CD8-positive, alpha-beta memory T cell (primary cell): ENCODE measurements at regions not wholly inside any gene's neighbourhood (a gene's known extent, or its start where the extent isn't known, plus 50 kb on each side); places are given as distances from the start of the nearest gene placed in this dataset.

Experiments
- CTCF ChIA-PET: fragments of 350-600 bp; sonication (Branson Sonifier 250); formaldehyde crosslinking; loops from one replicate; lab custom pipeline; 2021; ENCODE audit warnings: antibody characterized with exemption; lab: Charles Lee
- POLR2A ChIA-PET: fragments of 350-600 bp; sonication (Branson Sonifier 250); formaldehyde crosslinking; loops from one replicate; lab custom pipeline; 2021; ENCODE audit warnings: antibody characterized with exemption; lab: Charles Lee
- DNase-seq, 5 donors: peaks; one replicate each; pipeline versions ENCODE4 v3.0.0 to v3.0.0-alpha.2; 2020 to 2022; ENCODE audit warnings: mixed read lengths in 1 of 5
- H3K27ac ChIP-seq: one replicate; pipeline ENCODE4 v1.7.0; 2013; ENCODE audit warnings: low read depth, mild to moderate bottlenecking, low read length, moderate library complexity
- H3K27me3 ChIP-seq: 2 replicates; pipeline ENCODE4 v1.7.0; 2013; ENCODE audit warnings: low read length, mild to moderate bottlenecking; ENCODE audit not compliant: insufficient read depth, poor library complexity, severe bottlenecking
- H3K36me3 ChIP-seq: 2 replicates; pipeline ENCODE4 v1.7.0; 2013; ENCODE audit warnings: mild to moderate bottlenecking, low read length, moderate library complexity; ENCODE audit not compliant: insufficient read depth
- H3K4me1 ChIP-seq: 2 replicates; pipeline ENCODE4 v1.7.0; 2013; ENCODE audit warnings: mild to moderate bottlenecking, low read length, moderate library complexity; ENCODE audit not compliant: insufficient read depth
- H3K4me3 ChIP-seq: 2 replicates; pipeline ENCODE4 v1.7.0; 2013; ENCODE audit warnings: mild to moderate bottlenecking, low read length
- H3K9me3 ChIP-seq: 2 replicates; pipeline ENCODE4 v1.7.0; 2013; ENCODE audit warnings: mild to moderate bottlenecking, low read length
- H3K27ac Mint-ChIP-seq, 8 donors: one replicate each; pipeline ENCODE4 v1.8.0; 2020 to 2021; ENCODE audit warnings: mixed read lengths in 8 of 8, mild to moderate bottlenecking in 6 of 8, inconsistent platforms in 3 of 8, moderate library complexity in 3 of 8
- H3K27me3 Mint-ChIP-seq, 2 donors: one replicate each; pipeline ENCODE4 v1.8.0; 2020 to 2021; ENCODE audit warnings: mixed read lengths in 2 of 2, mild to moderate bottlenecking in 1 of 2, moderate library complexity in 1 of 2
- H3K36me3 Mint-ChIP-seq, 3 donors: one replicate each; pipeline ENCODE4 v1.8.0; 2020 to 2021; ENCODE audit warnings: mixed read lengths in 3 of 3, inconsistent platforms in 1 of 3, mild to moderate bottlenecking in 1 of 3
- H3K4me1 Mint-ChIP-seq, 3 donors: one replicate each; pipeline ENCODE4 v1.8.0; 2020 to 2021; ENCODE audit warnings: mixed read lengths in 3 of 3, inconsistent platforms in 1 of 3, mild to moderate bottlenecking in 1 of 3
- H3K4me3 Mint-ChIP-seq, 7 donors: one replicate each; pipeline ENCODE4 v1.8.0; 2020 to 2021; ENCODE audit warnings: mixed read lengths in 7 of 7, mild to moderate bottlenecking in 6 of 7, moderate library complexity in 4 of 7, inconsistent platforms in 2 of 7
- H3K9me3 Mint-ChIP-seq, 5 donors: one replicate each; pipeline ENCODE4 v1.8.0; 2020 to 2022; ENCODE audit warnings: mixed read lengths in 5 of 5, mild to moderate bottlenecking in 3 of 5, moderate library complexity in 2 of 5, inconsistent platforms in 1 of 5

DNA sequence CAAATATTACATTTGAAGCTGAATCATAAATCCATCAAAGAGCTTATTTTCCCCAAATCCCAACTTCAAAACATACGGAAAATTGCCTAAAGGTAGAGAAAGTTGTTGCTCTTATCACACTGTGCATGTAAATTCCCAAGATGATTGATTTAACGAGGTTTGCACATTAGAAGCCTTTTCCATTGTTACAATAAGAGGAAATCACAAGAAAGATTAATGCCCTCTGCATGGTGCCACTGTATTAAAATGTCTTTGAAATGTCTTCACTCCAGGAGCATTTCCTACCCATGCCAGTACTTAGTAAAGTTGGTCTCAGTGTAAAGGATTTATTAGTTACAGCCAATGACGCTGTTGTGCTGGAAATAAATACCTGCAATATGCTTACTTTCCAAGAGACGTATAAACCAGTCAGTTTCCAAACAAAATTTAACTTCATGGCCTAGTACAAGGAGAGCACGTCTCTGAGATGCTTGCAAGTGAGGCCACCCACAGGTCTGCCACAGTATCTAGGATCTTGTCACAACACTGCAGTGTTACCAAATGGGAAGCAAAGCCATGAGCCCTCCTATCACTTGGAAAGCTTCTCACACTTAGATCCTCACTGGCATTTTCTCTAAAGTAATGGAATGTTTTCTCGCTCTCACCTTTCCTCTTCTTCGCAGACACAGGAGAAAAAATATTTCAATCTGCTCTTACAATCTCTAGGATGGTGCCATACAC, 112.4 kb downstream of the CETN3 start:
- Mint-ChIP-seq H3K4me3 (no peak overlapping the region), H3K4me1 (no peaks in the 10 kb centered on the region), H3K36me3 (no peaks in the 10 kb centered on the region), H3K27me3 (peaks cover 3 to 14% of the 10 kb centered on the region in 2 donors), H3K9me3 (peaks cover 0 to 2% (median 0%) of the 10 kb centered on the region in 5 donors), H3K27ac (no peak overlapping the region)
- Histone ChIP-seq H3K4me1 (no peaks in the 10 kb centered on the region), H3K9me3 (no peaks in the 10 kb centered on the region), H3K36me3 (no peaks in the 10 kb centered on the region), H3K27me3 (no peaks in the 10 kb centered on the region), H3K4me3 (no peak overlapping the region), H3K27ac (no peak overlapping the region)
- CTCF ChIA-PET: no interaction called here
- no peak for DNase-seq
- POLR2A ChIA-PET: no interaction called here

DNA sequence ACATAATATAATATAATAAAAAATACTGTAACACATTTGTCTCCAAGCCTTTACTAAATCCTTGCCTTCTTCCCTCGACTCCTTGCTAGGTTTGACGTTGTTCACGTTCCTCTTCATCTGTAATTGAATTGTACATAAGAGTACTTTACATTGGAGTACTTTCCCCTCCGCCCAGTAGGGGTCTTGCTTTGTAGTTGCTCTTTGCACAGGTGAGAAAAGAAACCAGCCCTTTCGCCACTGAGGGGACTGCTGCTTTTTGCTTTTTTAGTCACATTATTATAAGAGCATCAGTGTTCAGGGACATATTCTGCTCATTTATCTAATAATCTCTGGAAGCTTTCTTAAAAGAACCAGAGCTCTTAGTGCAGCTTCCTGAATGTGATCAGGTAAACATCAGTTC, 115.0 kb downstream of the CETN3 start:
- Mint-ChIP-seq H3K27ac (no peak overlapping the region), H3K9me3 (peaks cover 0 to 2% (median 0%) of the 10 kb centered on the region in 5 donors), H3K4me1 (no peaks in the 10 kb centered on the region), H3K4me3 (no peak overlapping the region), H3K36me3 (no peaks in the 10 kb centered on the region), H3K27me3 (peaks cover 3 to 11% of the 10 kb centered on the region in 2 donors)
- H3K27me3 ChIP-seq: no peaks in the 10 kb centered on the region
- H3K36me3 ChIP-seq: no peaks in the 10 kb centered on the region
- no peak for DNase-seq
- no peak overlapping the region for H3K27ac ChIP-seq
- ChIA-PET POLR2A (no interaction called here), CTCF (no interaction called here)
- H3K9me3 ChIP-seq: no peaks in the 10 kb centered on the region
- H3K4me3 ChIP-seq: no peak overlapping the region
- no peaks in the 10 kb centered on the region for H3K4me1 ChIP-seq

DNA sequence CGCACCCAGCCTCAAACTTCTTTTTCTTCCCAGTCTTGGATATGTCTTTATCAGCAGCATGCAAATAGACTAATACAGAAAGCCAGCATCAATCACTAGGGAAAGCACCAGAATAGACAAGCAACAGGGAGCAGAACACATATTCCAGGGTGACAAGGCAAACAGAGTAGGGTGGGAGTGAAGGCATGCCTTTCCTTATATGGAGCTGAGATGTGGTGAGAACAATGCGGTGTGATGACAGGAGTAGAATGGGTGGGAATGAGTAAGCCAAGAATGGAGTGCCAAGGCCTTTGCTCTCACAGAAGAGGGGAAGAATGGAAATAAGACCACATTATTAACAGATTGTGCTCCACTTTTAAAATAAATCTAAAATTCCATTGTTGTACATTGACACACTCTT, 115.6 kb downstream of the CETN3 start:
- peaks cover 3 to 11% of the 10 kb centered on the region in 2 donors for H3K27me3 Mint-ChIP-seq

DNA sequence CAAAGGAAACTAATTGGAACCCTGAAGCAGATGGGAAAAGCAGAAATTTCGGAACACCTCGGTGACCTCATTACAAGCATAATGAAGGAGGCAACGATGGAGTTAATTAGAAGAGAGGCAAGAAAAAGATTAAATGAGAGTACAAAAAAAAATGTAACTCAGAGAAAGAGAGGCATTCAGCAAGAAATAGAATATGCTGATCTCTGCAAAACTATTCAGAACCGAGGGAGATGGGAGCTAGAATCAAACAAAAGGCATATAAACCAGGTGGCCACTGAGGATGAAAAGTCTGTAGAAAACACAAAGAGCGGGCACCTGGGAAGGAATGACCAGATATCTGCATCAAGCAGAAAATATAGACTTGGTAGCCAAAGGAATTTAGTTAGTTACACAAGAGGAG, 118.9 kb downstream of the CETN3 start:
- no peak overlapping the region for H3K4me3 ChIP-seq
- no peaks in the 10 kb centered on the region for H3K9me3 ChIP-seq
- H3K4me1 Mint-ChIP-seq: no peaks in the 10 kb centered on the region
- H3K27me3 ChIP-seq: no peaks in the 10 kb centered on the region
- ChIA-PET CTCF (no interaction called here), POLR2A (no interaction called here)
- H3K36me3 Mint-ChIP-seq: no peaks in the 10 kb centered on the region
- H3K36me3 ChIP-seq: no peaks in the 10 kb centered on the region
- H3K4me3 Mint-ChIP-seq: no peak overlapping the region
- no peak overlapping the region for H3K27ac ChIP-seq
- no peak overlapping the region for H3K27ac Mint-ChIP-seq
- H3K9me3 Mint-ChIP-seq: no peaks in the 10 kb centered on the region
- no peaks in the 10 kb centered on the region for H3K4me1 ChIP-seq
- no peak for DNase-seq
- peaks cover 0 to 6% of the 10 kb centered on the region in 2 donors for H3K27me3 Mint-ChIP-seq

More for the DNA sequence above, 115.6 kb downstream of the CETN3 start:
- H3K9me3 Mint-ChIP-seq: no peaks in the 10 kb centered on the region
- CTCF ChIA-PET: no interaction called here
- DNase-seq: no peak
- H3K4me1 Mint-ChIP-seq: no peaks in the 10 kb centered on the region
- H3K27ac ChIP-seq: no peak overlapping the region
- H3K4me3 Mint-ChIP-seq: no peak overlapping the region
- no peak overlapping the region for H3K27ac Mint-ChIP-seq
- no peaks in the 10 kb centered on the region for H3K4me1 ChIP-seq
- H3K36me3 ChIP-seq: no peaks in the 10 kb centered on the region
- H3K27me3 ChIP-seq: no peaks in the 10 kb centered on the region
- no peaks in the 10 kb centered on the region for H3K9me3 ChIP-seq
- H3K4me3 ChIP-seq: no peak overlapping the region
- POLR2A ChIA-PET: no interaction called here
- no peaks in the 10 kb centered on the region for H3K36me3 Mint-ChIP-seq

DNA sequence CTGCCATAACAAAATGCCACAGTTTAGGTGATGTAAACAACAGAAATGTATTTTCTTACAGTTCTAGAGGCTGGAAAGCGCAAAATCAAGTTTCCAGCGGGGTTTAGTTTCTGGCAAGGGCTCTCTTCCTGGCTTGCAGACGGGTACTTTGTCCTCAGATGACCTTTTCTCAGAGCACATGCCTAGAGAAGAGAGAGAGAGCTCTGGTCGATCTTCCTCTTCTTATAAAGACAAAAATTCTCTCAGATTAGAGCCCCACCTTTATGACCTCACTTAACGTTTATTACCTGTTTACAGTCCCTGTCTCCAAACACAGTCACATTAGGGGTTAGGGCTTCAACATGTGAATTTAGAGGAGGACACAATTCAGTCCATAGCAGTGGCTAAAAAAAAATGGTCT, 119.7 kb downstream of the CETN3 start:
- POLR2A ChIA-PET: no interaction called here
- Histone ChIP-seq H3K9me3 (no peaks in the 10 kb centered on the region), H3K36me3 (no peaks in the 10 kb centered on the region), H3K27ac (no peak overlapping the region), H3K27me3 (no peaks in the 10 kb centered on the region), H3K4me3 (no peak overlapping the region), H3K4me1 (no peaks in the 10 kb centered on the region)
- H3K36me3 Mint-ChIP-seq: no peaks in the 10 kb centered on the region
- H3K4me1 Mint-ChIP-seq: no peaks in the 10 kb centered on the region
- CTCF ChIA-PET: no interaction called here
- no peak for DNase-seq
- no peak overlapping the region for H3K27ac Mint-ChIP-seq
- no peak overlapping the region for H3K4me3 Mint-ChIP-seq
- H3K9me3 Mint-ChIP-seq: no peaks in the 10 kb centered on the region
- H3K27me3 Mint-ChIP-seq: peaks cover 0 to 6% of the 10 kb centered on the region in 2 donors

DNA sequence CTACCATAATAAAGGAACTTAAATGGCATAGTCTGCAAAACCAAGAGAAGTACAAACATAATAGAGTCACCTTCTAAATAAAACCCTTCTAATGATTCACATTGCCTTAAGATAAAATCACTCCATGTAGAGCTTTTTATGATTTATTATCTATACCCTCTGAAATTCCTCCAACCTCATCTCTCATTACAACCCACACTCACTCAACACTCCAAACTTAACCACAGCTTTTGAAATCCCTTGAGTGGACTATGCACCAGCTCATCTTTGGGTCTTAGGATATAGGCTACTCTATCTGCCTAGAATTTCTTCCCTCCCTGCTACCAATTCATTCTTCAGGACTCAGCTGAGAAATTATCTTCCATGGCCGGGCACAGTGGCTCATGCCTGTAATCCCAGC, 122.5 kb downstream of the CETN3 start:
- Histone ChIP-seq H3K9me3 (no peaks in the 10 kb centered on the region), H3K4me1 (no peaks in the 10 kb centered on the region), H3K36me3 (no peaks in the 10 kb centered on the region), H3K27ac (no peak overlapping the region), H3K4me3 (no peak overlapping the region), H3K27me3 (no peaks in the 10 kb centered on the region)
- H3K36me3 Mint-ChIP-seq: no peaks in the 10 kb centered on the region
- no peaks in the 10 kb centered on the region for H3K4me1 Mint-ChIP-seq
- POLR2A ChIA-PET: no interaction called here
- H3K27me3 Mint-ChIP-seq: peaks cover 0 to 4% of the 10 kb centered on the region in 2 donors
- no peak overlapping the region for H3K27ac Mint-ChIP-seq
- no peaks in the 10 kb centered on the region for H3K9me3 Mint-ChIP-seq
- CTCF ChIA-PET: no interaction called here
- DNase-seq: no peak
- H3K4me3 Mint-ChIP-seq: no peak overlapping the region

DNA sequence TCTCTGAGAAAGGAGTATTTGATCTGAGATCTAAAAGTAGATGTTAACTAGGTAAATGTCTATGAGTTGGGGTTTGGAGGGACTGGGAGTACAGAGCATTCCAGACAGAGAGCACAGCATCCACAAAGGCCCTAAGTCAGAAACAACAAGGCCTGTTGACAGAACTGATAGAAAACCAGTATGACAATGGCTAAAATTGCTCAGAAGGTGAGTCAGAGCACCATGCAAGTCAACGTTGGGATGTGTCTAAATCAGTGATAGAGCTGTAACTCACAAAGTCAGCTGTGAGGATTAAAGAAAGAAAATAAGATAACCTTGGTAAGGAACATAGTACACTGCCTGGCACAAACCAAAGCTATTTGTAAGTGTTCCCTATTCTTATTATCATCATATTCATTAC, 124.0 kb downstream of the CETN3 start:
- CTCF ChIA-PET: no interaction called here
- Mint-ChIP-seq H3K27ac (no peak overlapping the region), H3K27me3 (peaks cover 0 to 8% of the 10 kb centered on the region in 2 donors), H3K4me1 (no peaks in the 10 kb centered on the region), H3K4me3 (no peak overlapping the region), H3K9me3 (no peaks in the 10 kb centered on the region), H3K36me3 (no peaks in the 10 kb centered on the region)
- no peaks in the 10 kb centered on the region for H3K36me3 ChIP-seq
- H3K9me3 ChIP-seq: no peaks in the 10 kb centered on the region
- POLR2A ChIA-PET: no interaction called here
- H3K27me3 ChIP-seq: no peaks in the 10 kb centered on the region
- no peaks in the 10 kb centered on the region for H3K4me1 ChIP-seq
- H3K27ac ChIP-seq: no peak overlapping the region
- no peak overlapping the region for H3K4me3 ChIP-seq
- no peak for DNase-seq

DNA sequence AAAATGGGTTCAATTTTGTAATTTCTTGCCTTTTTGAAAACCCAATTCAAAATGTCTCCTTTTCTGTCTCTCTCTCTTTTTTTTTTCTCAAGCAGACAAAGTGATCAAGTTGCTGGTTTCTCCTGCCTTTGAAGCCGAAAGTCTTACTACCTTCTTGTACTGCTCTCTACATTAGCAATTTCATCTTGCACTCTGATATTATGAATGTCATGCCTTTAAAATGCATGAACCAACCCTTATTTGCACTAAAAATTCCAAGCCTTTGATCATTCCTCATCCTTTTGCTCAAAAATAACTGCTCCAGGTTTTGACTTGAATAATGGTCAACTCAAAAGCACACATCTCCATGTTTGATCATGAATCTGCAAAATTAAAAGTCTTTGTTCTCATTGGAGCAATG, 125.2 kb downstream of the CETN3 start:
- H3K27ac Mint-ChIP-seq: no peak overlapping the region
- no peak overlapping the region for H3K27ac ChIP-seq
- H3K4me1 Mint-ChIP-seq: no peaks in the 10 kb centered on the region
- H3K9me3 ChIP-seq: no peaks in the 10 kb centered on the region
- no peaks in the 10 kb centered on the region for H3K36me3 Mint-ChIP-seq
- DNase-seq: no peak
- H3K4me3 ChIP-seq: no peak overlapping the region
- CTCF ChIA-PET: no interaction called here
- no peak overlapping the region for H3K4me3 Mint-ChIP-seq
- H3K9me3 Mint-ChIP-seq: no peaks in the 10 kb centered on the region
- POLR2A ChIA-PET: no interaction called here
- H3K36me3 ChIP-seq: no peaks in the 10 kb centered on the region
- no peaks in the 10 kb centered on the region for H3K27me3 ChIP-seq
- peaks cover 0 to 8% of the 10 kb centered on the region in 2 donors for H3K27me3 Mint-ChIP-seq
- no peaks in the 10 kb centered on the region for H3K4me1 ChIP-seq
